ENCODE measurements at regions not wholly inside any gene's neighbourhood (a gene's known extent, or its start where the extent isn't known, plus 50 kb on each side); places are given as distances from the start of the nearest gene placed in this dataset.

GRCh38 chr6:95325916-95326315 is 251.4 kb upstream of the MANEA start:
- no peaks in the 10 kb centered on the region for H3K36me3 ChIP-seq (ENCODE audit: control insufficient read depth, insufficient read depth, low read length)
- DNase-seq (no peak), ATAC-seq (ENCODE audit: low read depth in 2 of 2) (no peak)
- Mint-ChIP-seq H3K27ac (no peak overlapping the region), H3K27me3 (no peaks in the 10 kb centered on the region), H3K4me3 (no peak overlapping the region), H3K9me3 (peaks cover 0 to 8% (median 1%) of the 10 kb centered on the region in 7 donors), H3K4me1 (no peaks in the 10 kb centered on the region), H3K36me3 (no peaks in the 10 kb centered on the region)
- H3K27me3 ChIP-seq (ENCODE audit: control insufficient read depth, insufficient read depth, low read length) = no peaks in the 10 kb centered on the region
- H3K4me1 ChIP-seq (ENCODE audit: control insufficient read depth, insufficient read depth, low read length, poor library complexity, severe bottlenecking) = no peaks in the 10 kb centered on the region
- no peaks in the 10 kb centered on the region for H3K9me3 ChIP-seq (ENCODE audit: control insufficient read depth in 2 of 2, low read length in 2 of 2)
- no peak overlapping the region for H3K4me3 ChIP-seq (ENCODE audit: low read depth, low read length)
- no peak overlapping the region for H3K27ac ChIP-seq (ENCODE audit: insufficient read depth, low read length, poor library complexity, severe bottlenecking)

DNA sequence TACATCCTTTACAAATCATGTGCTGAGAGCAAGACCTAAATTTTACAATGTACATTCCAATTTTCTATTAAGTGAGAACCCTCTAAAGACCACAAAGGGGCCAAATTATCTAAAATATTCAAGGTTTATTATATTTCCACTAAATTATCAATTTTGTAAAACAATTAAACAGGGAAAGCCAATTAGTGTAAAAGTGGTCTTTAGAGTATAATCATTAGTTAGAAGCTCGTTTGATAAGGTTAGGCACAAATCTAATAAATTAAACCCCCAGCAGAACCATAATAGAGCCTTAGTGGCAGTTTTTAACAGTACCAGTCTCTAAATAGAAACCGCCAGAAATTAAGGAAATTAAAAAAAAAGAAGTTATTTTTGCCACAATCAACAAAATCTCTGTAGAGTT is 249.1 kb upstream of the MANEA start:
- Mint-ChIP-seq H3K27me3 (no peaks in the 10 kb centered on the region), H3K9me3 (peaks cover 0 to 8% (median 0%) of the 10 kb centered on the region in 7 donors), H3K36me3 (no peaks in the 10 kb centered on the region), H3K27ac (no peak overlapping the region), H3K4me1 (no peaks in the 10 kb centered on the region), H3K4me3 (no peak overlapping the region)
- Histone ChIP-seq H3K4me1 (ENCODE audit: control insufficient read depth, insufficient read depth, low read length, poor library complexity, severe bottlenecking) (no peaks in the 10 kb centered on the region), H3K27ac (ENCODE audit: insufficient read depth, low read length, poor library complexity, severe bottlenecking) (no peak overlapping the region), H3K9me3 (ENCODE audit: control insufficient read depth in 2 of 2, low read length in 2 of 2) (no peaks in the 10 kb centered on the region), H3K36me3 (ENCODE audit: control insufficient read depth, insufficient read depth, low read length) (no peaks in the 10 kb centered on the region), H3K27me3 (ENCODE audit: control insufficient read depth, insufficient read depth, low read length) (no peaks in the 10 kb centered on the region), H3K4me3 (ENCODE audit: low read depth, low read length) (no peak overlapping the region)
- ATAC-seq (ENCODE audit: low read depth in 2 of 2) (no peak), DNase-seq (no peak)

- Mint-ChIP-seq H3K27ac (no peak overlapping the region), H3K36me3 (no peaks in the 10 kb centered on the region), H3K4me1 (no peaks in the 10 kb centered on the region), H3K27me3 (no peaks in the 10 kb centered on the region), H3K4me3 (no peak overlapping the region), H3K9me3 (peaks cover 0 to 3% (median 0%) of the 10 kb centered on the region in 7 donors)
- H3K4me3 ChIP-seq (ENCODE audit: low read depth, low read length) = no peak overlapping the region
- no peak overlapping the region for H3K27ac ChIP-seq (ENCODE audit: insufficient read depth, low read length, poor library complexity, severe bottlenecking)
- H3K36me3 ChIP-seq (ENCODE audit: control insufficient read depth, insufficient read depth, low read length) = no peaks in the 10 kb centered on the region
- no peak for DNase-seq
- H3K27me3 ChIP-seq (ENCODE audit: control insufficient read depth, insufficient read depth, low read length) = no peaks in the 10 kb centered on the region
- ATAC-seq (ENCODE audit: low read depth in 2 of 2) = no peak
- no peaks in the 10 kb centered on the region for H3K4me1 ChIP-seq (ENCODE audit: control insufficient read depth, insufficient read depth, low read length, poor library complexity, severe bottlenecking)
- H3K9me3 ChIP-seq (ENCODE audit: control insufficient read depth in 2 of 2, low read length in 2 of 2) = no peaks in the 10 kb centered on the region
Measured at GRCh38 chr6:95352064-95352795, 225.1 kb upstream of the MANEA start.

DNA sequence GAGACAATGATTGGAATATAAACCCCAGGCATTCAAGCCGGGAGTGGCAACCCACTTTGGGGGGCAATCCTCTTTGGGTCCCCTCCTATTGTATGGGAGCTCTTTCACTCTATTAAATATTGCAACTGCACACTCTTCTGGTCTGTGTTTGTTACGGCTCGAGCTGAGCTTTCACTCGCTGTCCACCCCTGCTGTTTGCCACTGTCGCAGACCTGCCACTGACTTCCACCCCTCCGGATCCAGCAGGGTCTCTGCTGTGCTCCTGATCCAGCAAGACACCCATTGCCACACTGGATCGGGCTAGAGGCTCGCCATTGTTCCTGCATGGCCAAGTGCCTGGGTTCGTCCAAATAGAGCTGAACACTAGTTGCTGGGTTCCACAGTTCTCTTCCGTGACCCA is 222.8 kb upstream of the MANEA start:
- ATAC-seq (ENCODE audit: low read depth in 2 of 2) (no peak), DNase-seq (no peak)
- Histone ChIP-seq H3K36me3 (ENCODE audit: control insufficient read depth, insufficient read depth, low read length) (no peaks in the 10 kb centered on the region), H3K4me1 (ENCODE audit: control insufficient read depth, insufficient read depth, low read length, poor library complexity, severe bottlenecking) (no peaks in the 10 kb centered on the region), H3K27ac (ENCODE audit: insufficient read depth, low read length, poor library complexity, severe bottlenecking) (no peak overlapping the region), H3K27me3 (ENCODE audit: control insufficient read depth, insufficient read depth, low read length) (no peaks in the 10 kb centered on the region), H3K4me3 (ENCODE audit: low read depth, low read length) (no peak overlapping the region), H3K9me3 (ENCODE audit: control insufficient read depth in 2 of 2, low read length in 2 of 2) (no peaks in the 10 kb centered on the region)
- Mint-ChIP-seq H3K27me3 (no peaks in the 10 kb centered on the region), H3K4me1 (no peaks in the 10 kb centered on the region), H3K4me3 (no peak overlapping the region), H3K9me3 (peaks cover 0 to 3% (median 0%) of the 10 kb centered on the region in 7 donors), H3K36me3 (no peaks in the 10 kb centered on the region), H3K27ac (no peak overlapping the region)

DNA sequence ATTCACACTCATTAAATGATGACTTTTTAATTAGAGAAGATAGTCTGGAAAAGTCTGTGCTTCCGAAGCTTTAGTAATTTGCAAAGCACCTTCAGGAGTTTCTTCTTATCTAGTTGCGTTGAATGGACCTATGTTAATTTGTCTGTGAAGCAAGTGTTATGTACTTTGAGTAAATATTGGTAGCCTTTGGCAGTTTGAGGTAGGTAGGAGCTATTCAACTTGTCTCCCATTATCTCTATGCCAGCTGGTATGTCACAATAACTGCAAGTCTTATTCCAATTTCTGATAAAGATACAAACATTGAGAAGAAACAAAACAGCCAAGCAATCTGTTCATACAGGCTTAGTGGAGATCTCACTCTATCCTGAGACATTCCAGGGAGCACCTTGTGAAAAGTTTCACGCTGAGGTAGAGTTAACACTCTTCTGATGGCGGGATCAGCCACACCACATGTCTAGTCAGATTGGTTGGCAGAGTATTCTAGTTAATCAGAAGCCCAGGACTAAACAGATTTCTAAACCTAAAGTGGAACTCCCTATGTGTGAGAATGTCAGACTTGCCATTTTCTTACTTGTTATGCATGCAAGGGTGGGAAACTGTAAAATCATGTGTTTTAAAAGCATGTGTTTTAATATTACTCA is 219.8 kb upstream of the MANEA start:
- H3K4me1 ChIP-seq (ENCODE audit: control insufficient read depth, insufficient read depth, low read length, poor library complexity, severe bottlenecking) = no peaks in the 10 kb centered on the region
- no peak overlapping the region for H3K27ac ChIP-seq (ENCODE audit: insufficient read depth, low read length, poor library complexity, severe bottlenecking)
- no peaks in the 10 kb centered on the region for H3K36me3 ChIP-seq (ENCODE audit: control insufficient read depth, insufficient read depth, low read length)
- H3K4me1 Mint-ChIP-seq = no peaks in the 10 kb centered on the region
- H3K4me3 ChIP-seq (ENCODE audit: low read depth, low read length) = no peak overlapping the region
- H3K27me3 ChIP-seq (ENCODE audit: control insufficient read depth, insufficient read depth, low read length) = no peaks in the 10 kb centered on the region
- no peaks in the 10 kb centered on the region for H3K36me3 Mint-ChIP-seq
- ATAC-seq (ENCODE audit: low read depth in 2 of 2) (no peak), DNase-seq (no peak)
- no peak overlapping the region for H3K27ac Mint-ChIP-seq
- H3K9me3 Mint-ChIP-seq = peaks cover 0 to 3% (median 0%) of the 10 kb centered on the region in 7 donors
- H3K4me3 Mint-ChIP-seq = no peak overlapping the region
- no peaks in the 10 kb centered on the region for H3K9me3 ChIP-seq (ENCODE audit: control insufficient read depth in 2 of 2, low read length in 2 of 2)
- H3K27me3 Mint-ChIP-seq = no peaks in the 10 kb centered on the region

GRCh38 chr6:95364016-95364604 is 213.2 kb upstream of the MANEA start:
- Histone ChIP-seq H3K4me1 (ENCODE audit: control insufficient read depth, insufficient read depth, low read length, poor library complexity, severe bottlenecking) (no peaks in the 10 kb centered on the region), H3K36me3 (ENCODE audit: control insufficient read depth, insufficient read depth, low read length) (no peaks in the 10 kb centered on the region), H3K27me3 (ENCODE audit: control insufficient read depth, insufficient read depth, low read length) (no peaks in the 10 kb centered on the region), H3K9me3 (ENCODE audit: control insufficient read depth in 2 of 2, low read length in 2 of 2) (no peaks in the 10 kb centered on the region), H3K27ac (ENCODE audit: insufficient read depth, low read length, poor library complexity, severe bottlenecking) (no peak overlapping the region), H3K4me3 (ENCODE audit: low read depth, low read length) (no peak overlapping the region)
- no peak overlapping the region for H3K4me3 Mint-ChIP-seq
- no peaks in the 10 kb centered on the region for H3K27me3 Mint-ChIP-seq
- ATAC-seq (ENCODE audit: low read depth in 2 of 2) (no peak), DNase-seq (peak in 1 of 3 donors; percentile 27)
- no peaks in the 10 kb centered on the region for H3K9me3 Mint-ChIP-seq
- H3K27ac Mint-ChIP-seq = no peak overlapping the region
- no peaks in the 10 kb centered on the region for H3K36me3 Mint-ChIP-seq
- H3K4me1 Mint-ChIP-seq = no peaks in the 10 kb centered on the region

- no peaks in the 10 kb centered on the region for H3K27me3 Mint-ChIP-seq
- no peaks in the 10 kb centered on the region for H3K36me3 Mint-ChIP-seq
- DNase-seq = no peak
- H3K9me3 ChIP-seq (ENCODE audit: control insufficient read depth in 2 of 2, low read length in 2 of 2) = no peaks in the 10 kb centered on the region
- H3K4me3 ChIP-seq (ENCODE audit: low read depth, low read length) = no peak overlapping the region
- H3K9me3 Mint-ChIP-seq = no peaks in the 10 kb centered on the region
- H3K27me3 ChIP-seq (ENCODE audit: control insufficient read depth, insufficient read depth, low read length) = no peaks in the 10 kb centered on the region
- no peaks in the 10 kb centered on the region for H3K36me3 ChIP-seq (ENCODE audit: control insufficient read depth, insufficient read depth, low read length)
- no peak overlapping the region for H3K4me3 Mint-ChIP-seq
- no peak overlapping the region for H3K27ac ChIP-seq (ENCODE audit: insufficient read depth, low read length, poor library complexity, severe bottlenecking)
- no peak for ATAC-seq (ENCODE audit: low read depth in 2 of 2)
- H3K27ac Mint-ChIP-seq = no peak overlapping the region
- no peaks in the 10 kb centered on the region for H3K4me1 ChIP-seq (ENCODE audit: control insufficient read depth, insufficient read depth, low read length, poor library complexity, severe bottlenecking)
- no peaks in the 10 kb centered on the region for H3K4me1 Mint-ChIP-seq
Measured at GRCh38 chr6:95365454-95365853, 211.9 kb upstream of the MANEA start.

DNA sequence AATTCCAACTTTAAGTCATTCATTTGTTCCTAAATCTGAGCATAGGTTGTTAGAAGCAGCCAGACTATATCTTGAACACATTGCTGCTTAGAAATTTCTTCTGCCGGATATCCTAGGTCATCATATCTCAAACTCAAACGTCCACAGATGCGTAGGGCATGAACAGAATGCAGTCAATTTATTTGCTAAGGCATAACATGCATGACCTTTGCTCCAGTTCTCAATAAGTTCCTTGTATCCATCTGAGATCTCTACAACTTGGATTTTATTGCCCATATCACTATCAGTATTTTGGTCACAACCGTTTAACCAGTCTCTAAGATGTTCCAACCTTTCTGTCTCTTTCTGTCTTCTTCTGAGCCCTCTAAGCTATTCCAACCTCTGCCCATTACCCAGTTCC is 210.9 kb upstream of the MANEA start:
- H3K4me1 ChIP-seq (ENCODE audit: control insufficient read depth, insufficient read depth, low read length, poor library complexity, severe bottlenecking) = no peaks in the 10 kb centered on the region
- no peak overlapping the region for H3K4me3 Mint-ChIP-seq

More for the DNA sequence above, 210.9 kb upstream of the MANEA start:
- no peaks in the 10 kb centered on the region for H3K36me3 Mint-ChIP-seq
- no peaks in the 10 kb centered on the region for H3K36me3 ChIP-seq (ENCODE audit: control insufficient read depth, insufficient read depth, low read length)
- no peak overlapping the region for H3K4me3 ChIP-seq (ENCODE audit: low read depth, low read length)
- H3K9me3 ChIP-seq (ENCODE audit: control insufficient read depth in 2 of 2, low read length in 2 of 2) = no peaks in the 10 kb centered on the region
- no peaks in the 10 kb centered on the region for H3K4me1 Mint-ChIP-seq
- no peak overlapping the region for H3K27ac Mint-ChIP-seq
- DNase-seq (no peak), ATAC-seq (ENCODE audit: low read depth in 2 of 2) (no peak)
- H3K27me3 Mint-ChIP-seq = no peaks in the 10 kb centered on the region
- H3K27ac ChIP-seq (ENCODE audit: insufficient read depth, low read length, poor library complexity, severe bottlenecking) = no peak overlapping the region
- H3K9me3 Mint-ChIP-seq = no peaks in the 10 kb centered on the region
- no peaks in the 10 kb centered on the region for H3K27me3 ChIP-seq (ENCODE audit: control insufficient read depth, insufficient read depth, low read length)
